Epidermal melanocyte (primary cell): ENCODE measurements at regions not wholly inside any gene's neighbourhood (a gene's known extent, or its start where the extent isn't known, plus 50 kb on each side); places are given as distances from the start of the nearest gene placed in this dataset.

ENCODE experiments used
- DNase-seq: peaks from one replicate; pipeline ENCODE4 v3.0.0; 2011; ENCODE audit warnings: low spot score; ENCODE audit not compliant: insufficient read length

DNA sequence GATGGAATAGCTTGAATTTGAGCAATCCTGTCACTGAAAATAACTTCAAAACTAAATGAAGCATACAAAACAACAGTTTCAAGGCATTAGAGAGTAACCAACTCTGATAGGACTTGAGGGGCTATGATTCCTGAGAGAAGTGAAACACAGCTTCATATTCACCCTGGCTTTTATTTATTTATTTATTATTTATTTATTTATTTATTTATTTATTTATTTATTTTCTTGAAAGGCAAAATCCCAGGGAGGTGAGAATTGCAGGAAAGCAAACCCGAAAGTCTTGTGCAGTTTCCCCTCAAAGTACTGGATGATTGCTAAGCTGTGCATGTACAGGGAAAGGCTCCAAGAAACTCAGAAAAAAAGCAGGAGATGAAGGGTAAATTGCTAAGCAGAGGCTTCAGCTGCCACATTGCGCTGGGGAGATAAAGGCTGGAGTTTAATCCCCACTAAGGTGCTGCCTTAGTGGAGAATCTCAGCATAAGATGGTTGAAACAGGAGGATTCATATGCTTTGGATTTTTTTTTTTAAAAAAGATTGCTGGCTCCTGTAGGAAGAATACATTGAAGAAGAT is 72.9 kb upstream of the COL24A1 start:
- DNase-seq = no peak

DNA sequence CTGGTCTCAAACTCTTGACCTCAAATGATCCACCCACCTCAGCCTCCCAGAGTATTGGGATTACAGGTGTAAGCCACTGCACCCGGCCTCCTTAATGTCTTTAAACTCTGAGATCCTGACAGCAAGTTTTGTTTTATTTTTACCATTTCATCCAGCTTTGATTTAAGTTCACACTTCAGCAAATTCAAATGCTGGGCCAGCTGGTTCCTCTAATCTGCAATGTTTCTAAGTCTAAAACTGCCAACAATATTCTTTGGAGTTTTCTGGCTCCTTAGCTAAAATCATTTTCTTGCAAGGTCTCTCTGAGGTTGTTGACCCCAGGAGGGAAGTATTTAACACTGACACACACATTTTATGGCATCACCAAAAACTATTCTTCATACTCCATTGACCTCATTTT is 72.0 kb upstream of the COL24A1 start:
- DNase-seq = no peak

- DNase-seq = no peak
Observed at GRCh38 chr1:86227026-86227425, 70.5 kb upstream of the COL24A1 start.

DNA sequence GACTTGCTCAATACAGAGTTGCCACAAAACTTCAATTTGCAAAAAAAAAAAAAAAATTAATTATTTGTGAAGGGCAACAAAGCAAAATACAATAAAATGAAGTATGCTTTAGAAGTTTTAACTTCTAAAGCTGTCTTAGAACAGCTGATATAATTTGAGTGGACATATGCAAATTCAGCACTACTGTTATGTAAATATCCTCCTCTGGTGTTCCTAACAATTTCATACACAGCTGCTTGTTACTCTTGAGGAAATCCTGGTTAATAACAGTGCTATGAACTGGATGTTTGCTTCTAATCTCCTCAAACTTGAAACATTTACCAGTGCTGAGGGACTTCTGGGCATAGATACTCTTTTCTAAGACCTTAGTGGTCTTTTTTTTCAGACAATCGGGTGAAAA is 69.6 kb upstream of the COL24A1 start:
- no peak for DNase-seq

- DNase-seq = no peak
Observed at GRCh38 chr1:86224651-86225310, 68.2 kb upstream of the COL24A1 start.

DNA sequence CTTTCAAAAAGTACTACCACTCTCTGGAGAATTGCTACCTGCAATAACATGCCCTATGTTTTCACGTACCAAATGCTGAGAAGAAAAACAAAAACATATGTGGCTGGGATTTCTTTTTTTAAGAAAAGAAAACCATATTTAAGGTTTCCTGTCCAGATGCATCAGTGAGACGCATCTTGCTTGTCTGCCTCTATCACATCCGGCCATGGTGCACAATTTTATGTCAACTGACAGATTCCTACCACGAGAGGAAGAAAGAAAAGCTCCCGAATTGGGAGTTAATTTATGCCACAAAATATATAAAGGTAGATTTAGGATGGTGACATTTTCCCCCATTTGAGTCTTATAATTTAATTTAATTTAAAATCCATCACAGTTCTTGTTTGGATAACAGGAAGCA is 62.3 kb upstream of the COL24A1 start:
- no peak for DNase-seq

DNA sequence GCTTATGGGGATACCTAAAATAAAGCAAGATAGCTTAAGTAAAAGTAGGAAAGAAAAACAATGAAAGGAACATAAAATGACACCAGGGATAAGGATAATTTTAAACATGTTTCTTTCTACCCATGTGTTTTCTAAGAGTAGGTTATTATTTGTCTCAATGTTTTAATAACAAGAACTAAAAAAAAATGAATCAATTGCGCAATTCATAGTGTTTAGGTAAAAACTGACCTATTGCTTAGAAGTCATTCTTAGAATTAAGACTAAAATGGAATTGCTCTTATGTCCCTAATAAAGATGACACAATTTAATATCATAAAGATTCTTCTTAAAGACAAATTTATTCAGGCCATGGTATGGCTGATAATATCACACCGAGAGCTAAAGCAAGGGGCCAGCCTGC is 58.0 kb upstream of the COL24A1 start:
- no peak for DNase-seq

- DNase-seq = no peak
Observed at GRCh38 chr1:86209346-86209745, 52.8 kb upstream of the COL24A1 start.

DNA sequence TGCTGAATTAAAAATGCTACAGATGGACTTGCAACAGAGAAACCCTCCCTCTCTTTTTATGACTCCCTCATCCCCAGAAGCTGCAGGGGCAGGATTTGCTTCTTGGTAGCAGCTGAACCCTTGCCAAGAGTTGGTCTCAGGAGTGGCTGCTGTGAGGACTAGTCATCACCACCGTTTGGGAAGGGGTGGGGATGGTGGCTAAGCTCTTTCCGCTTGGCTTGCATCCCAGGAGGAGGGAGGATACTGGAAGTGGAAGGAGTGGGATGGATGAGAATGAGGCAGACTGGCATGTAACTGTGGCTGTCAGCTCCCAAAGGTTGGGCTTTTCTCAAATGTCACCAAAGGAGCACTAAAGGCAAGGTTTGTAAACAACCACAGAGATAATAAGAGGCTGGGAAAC is 50.8 kb upstream of the COL24A1 start:
- DNase-seq = no peak
